HEK293 (cell line): ENCODE measurements at regions not wholly inside any gene's neighbourhood (a gene's known extent, or its start where the extent isn't known, plus 50 kb on each side); places are given as distances from the start of the nearest gene placed in this dataset.

Experiments used
- OSR2 ChIP-seq: fragments of 450-650 bp; formaldehyde crosslinking; IDR thresholded peaks from 2 replicates; pipeline ENCODE4 v1.5.1; 2016; ENCODE audit warnings: missing biosample characterization, missing genetic modification characterization
- ZNF146 ChIP-seq: fragments of 450-650 bp; formaldehyde crosslinking; IDR thresholded peaks from 2 replicates; pipeline ENCODE4 v1.5.1; 2016; ENCODE audit warnings: missing biosample characterization, missing genetic modification characterization
- ZNF274 ChIP-seq, 2 experiments: fragments of 200-500 bp in 1 of 2; fragments of 450-650 bp in 1 of 2; sonication (Bioruptor generic) in 1 of 2; formaldehyde crosslinking in 1 of 2; IDR thresholded peaks; 2 replicates each; pipeline versions ENCODE4 v1.5.1 to v1.6.1; 2014 to 2016; ENCODE audit warnings: borderline replicate concordance in 1 of 2, inconsistent platforms in 1 of 2, low read length in 1 of 2, missing biosample characterization in 1 of 2, missing genetic modification characterization in 1 of 2
- ZNF549 ChIP-seq: fragments of 450-650 bp; IDR thresholded peaks from 2 replicates; pipeline ENCODE4 v1.5.1; 2018; ENCODE audit warnings: missing biosample characterization, missing genetic modification characterization, mild to moderate bottlenecking, inconsistent platforms, moderate library complexity
- TF ChIP-seq, protein P1 (sequence below): fragments of 450-650 bp; formaldehyde crosslinking; IDR thresholded peaks from 2 replicates; pipeline ENCODE4 v1.5.1; 2016; ENCODE audit warnings: missing biosample characterization, missing genetic modification characterization
- TF ChIP-seq, protein P2 (sequence below): fragments of 450-650 bp; formaldehyde crosslinking; IDR thresholded peaks from 2 replicates; pipeline ENCODE4 v1.5.1; 2016; ENCODE audit warnings: missing biosample characterization, missing genetic modification characterization
- TF ChIP-seq, protein P3 (sequence below): fragments of 450-650 bp; formaldehyde crosslinking; IDR thresholded peaks from 2 replicates; pipeline ENCODE4 v1.5.1; 2016; ENCODE audit warnings: missing biosample characterization, missing genetic modification characterization

DNA sequence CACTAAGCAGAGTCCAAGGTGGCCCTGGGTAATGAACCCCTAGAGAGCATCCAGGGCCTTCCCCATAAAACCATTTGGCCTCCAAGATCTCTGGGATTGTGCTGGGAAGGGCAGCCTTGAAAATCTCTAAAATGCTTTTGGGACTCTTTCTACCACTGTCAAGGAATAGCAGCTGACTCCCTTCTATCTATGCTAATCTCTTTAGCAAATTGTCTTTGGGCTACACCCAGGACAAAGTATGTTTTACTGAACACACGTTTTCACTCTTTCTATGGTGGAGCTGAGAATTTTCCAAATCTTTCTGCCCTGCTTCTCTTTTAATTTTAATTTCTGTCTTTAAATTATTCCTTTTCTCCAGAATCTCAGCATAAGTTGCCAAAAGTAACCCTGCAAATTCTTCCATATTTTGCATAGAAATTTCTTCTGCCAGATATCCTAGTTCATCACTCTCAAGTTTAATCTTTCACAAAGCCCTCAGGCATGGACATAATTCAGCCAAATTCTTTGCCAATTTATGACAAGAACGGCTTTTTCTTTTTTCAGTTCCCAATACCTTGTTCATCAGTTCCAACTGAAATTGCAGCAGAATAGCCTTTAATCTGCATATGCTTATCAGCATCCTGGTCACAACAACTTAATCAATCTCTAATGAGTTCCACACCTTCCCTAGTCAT lies 687.0 kb upstream of the ADGRL4 start:
- TF ChIP-seq, protein P1, sequence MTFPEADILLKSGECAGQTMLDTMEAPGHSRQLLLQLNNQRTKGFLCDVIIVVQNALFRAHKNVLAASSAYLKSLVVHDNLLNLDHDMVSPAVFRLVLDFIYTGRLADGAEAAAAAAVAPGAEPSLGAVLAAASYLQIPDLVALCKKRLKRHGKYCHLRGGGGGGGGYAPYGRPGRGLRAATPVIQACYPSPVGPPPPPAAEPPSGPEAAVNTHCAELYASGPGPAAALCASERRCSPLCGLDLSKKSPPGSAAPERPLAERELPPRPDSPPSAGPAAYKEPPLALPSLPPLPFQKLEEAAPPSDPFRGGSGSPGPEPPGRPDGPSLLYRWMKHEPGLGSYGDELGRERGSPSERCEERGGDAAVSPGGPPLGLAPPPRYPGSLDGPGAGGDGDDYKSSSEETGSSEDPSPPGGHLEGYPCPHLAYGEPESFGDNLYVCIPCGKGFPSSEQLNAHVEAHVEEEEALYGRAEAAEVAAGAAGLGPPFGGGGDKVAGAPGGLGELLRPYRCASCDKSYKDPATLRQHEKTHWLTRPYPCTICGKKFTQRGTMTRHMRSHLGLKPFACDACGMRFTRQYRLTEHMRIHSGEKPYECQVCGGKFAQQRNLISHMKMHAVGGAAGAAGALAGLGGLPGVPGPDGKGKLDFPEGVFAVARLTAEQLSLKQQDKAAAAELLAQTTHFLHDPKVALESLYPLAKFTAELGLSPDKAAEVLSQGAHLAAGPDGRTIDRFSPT (tag by site-specific recombination) = no peak
- TF ChIP-seq, protein P2, sequence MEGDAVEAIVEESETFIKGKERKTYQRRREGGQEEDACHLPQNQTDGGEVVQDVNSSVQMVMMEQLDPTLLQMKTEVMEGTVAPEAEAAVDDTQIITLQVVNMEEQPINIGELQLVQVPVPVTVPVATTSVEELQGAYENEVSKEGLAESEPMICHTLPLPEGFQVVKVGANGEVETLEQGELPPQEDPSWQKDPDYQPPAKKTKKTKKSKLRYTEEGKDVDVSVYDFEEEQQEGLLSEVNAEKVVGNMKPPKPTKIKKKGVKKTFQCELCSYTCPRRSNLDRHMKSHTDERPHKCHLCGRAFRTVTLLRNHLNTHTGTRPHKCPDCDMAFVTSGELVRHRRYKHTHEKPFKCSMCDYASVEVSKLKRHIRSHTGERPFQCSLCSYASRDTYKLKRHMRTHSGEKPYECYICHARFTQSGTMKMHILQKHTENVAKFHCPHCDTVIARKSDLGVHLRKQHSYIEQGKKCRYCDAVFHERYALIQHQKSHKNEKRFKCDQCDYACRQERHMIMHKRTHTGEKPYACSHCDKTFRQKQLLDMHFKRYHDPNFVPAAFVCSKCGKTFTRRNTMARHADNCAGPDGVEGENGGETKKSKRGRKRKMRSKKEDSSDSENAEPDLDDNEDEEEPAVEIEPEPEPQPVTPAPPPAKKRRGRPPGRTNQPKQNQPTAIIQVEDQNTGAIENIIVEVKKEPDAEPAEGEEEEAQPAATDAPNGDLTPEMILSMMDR (tag by site-specific recombination) = no peak
- TF ChIP-seq OSR2 (no peak), ZNF274 (IDR thresholded peaks at IDR 0.05; ENCODE audit: low read length) (no peak), ZNF274 (tag by site-specific recombination; IDR thresholded peaks at IDR 0.05; ENCODE audit: borderline replicate concordance) (no peak), ZNF549 (tag by site-specific recombination) (no peak), ZNF146 (no peak)
- TF ChIP-seq, protein P3, sequence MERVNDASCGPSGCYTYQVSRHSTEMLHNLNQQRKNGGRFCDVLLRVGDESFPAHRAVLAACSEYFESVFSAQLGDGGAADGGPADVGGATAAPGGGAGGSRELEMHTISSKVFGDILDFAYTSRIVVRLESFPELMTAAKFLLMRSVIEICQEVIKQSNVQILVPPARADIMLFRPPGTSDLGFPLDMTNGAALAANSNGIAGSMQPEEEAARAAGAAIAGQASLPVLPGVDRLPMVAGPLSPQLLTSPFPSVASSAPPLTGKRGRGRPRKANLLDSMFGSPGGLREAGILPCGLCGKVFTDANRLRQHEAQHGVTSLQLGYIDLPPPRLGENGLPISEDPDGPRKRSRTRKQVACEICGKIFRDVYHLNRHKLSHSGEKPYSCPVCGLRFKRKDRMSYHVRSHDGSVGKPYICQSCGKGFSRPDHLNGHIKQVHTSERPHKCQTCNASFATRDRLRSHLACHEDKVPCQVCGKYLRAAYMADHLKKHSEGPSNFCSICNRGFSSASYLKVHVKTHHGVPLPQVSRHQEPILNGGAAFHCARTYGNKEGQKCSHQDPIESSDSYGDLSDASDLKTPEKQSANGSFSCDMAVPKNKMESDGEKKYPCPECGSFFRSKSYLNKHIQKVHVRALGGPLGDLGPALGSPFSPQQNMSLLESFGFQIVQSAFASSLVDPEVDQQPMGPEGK (tag by site-specific recombination) = no peak
